Stimulated activated naive CD4-positive, alpha-beta T cell (primary cell): ENCODE measurements at regions not wholly inside any gene's neighbourhood (a gene's known extent, or its start where the extent isn't known, plus 50 kb on each side); places are given as distances from the start of the nearest gene placed in this dataset.
"Not testable (repeated sequence)": the region's sequence is repeated elsewhere in the genome, so short reads cannot be mapped to it uniquely, and the experiment has no call there.

Source experiments
- DNase-seq, 6 experiments: peaks; one replicate each; lab custom pipeline; 2025; lab: John Stamatoyannopoulos, UW

DNA sequence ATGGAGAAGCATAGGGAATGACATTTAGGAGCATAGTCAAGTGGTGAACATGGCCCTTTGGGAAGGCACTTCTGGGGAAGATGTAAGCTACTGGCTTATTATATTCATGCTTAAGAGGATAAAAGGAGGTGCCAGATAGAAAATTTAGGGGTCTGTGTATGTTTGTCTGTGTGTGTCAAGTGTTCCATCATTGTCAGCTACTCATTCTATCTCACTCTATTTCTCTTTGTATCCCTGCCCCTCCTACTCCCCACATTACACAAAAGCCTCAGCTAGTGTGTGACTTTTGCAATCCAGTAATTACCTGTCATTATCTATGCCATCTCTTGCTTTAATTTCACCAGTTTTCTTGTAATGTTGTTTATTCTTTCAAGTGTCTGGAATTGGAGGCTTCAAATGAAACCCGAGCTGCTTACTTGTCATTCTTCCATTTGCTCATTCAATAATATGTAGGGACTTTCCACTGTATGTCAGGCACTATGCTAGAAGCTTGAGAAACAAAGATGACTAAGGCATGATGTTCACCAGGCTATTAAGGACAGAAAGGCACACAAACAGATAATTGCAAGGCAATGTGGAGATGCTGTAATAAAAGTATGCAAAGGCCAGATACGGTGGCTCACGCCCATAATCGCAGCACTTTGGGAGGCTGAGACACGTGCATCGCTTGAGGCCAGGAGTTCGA lies 229.8 kb upstream of the TEX13C start:
- no peak for DNase-seq

DNA sequence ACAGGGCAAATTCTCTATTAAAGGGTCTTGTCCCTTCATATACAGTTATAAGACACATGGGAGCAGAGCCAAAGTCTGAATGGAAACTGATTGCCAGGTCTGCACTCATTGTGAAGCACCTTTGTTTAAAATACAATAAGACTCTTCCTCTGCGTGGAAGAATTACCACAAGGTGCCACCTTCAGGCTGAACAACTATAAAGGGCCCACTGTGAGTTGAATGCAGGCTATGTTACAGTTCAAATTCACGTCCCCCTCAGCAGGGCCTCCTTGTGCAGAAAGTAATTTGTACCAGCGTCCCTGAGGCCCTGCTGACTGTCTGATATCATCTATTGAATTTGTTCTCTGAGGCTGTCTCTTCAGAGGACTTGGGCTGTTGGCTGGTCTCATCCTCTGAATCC lies 225.8 kb upstream of the TEX13C start:
- DNase-seq = no peak

DNA sequence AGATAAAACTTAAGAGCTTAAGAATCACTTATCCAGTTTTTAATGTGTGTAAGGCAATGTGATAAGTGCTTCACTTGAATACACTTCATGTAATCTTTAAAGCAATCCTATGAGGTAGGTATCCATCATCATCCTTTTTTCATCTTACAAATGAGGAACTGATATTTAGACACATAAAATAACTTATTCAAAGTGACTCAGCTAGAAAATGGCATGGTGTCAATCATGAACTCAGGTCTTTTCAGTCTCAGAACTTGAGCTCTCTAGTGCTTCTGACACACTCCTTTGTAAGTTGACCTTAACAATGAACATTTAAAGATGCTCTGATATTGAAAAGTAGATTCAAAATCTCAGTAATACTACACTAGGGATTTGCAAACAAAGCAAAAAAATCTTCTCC lies 224.8 kb upstream of the TEX13C start:
- no peak for DNase-seq

DNA sequence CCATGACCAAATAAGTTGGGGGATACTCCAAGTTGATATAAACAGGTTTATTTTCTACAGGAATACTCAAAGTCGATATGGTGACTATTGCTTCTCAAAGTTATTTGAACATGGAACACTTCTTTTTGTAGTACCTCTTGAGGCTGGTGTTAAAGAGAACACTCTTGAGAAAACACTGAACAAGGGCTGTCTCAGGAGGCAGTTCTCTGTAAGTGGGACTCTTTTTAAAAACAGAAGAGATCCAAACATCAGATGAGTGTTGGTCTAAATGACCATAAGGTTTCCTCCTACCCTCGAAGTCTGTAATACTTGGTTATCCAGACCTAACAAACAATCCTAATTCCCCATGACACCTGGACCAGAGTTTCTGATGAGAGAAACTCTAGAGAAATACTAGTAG lies 223.2 kb upstream of the TEX13C start:
- no peak for DNase-seq

DNA sequence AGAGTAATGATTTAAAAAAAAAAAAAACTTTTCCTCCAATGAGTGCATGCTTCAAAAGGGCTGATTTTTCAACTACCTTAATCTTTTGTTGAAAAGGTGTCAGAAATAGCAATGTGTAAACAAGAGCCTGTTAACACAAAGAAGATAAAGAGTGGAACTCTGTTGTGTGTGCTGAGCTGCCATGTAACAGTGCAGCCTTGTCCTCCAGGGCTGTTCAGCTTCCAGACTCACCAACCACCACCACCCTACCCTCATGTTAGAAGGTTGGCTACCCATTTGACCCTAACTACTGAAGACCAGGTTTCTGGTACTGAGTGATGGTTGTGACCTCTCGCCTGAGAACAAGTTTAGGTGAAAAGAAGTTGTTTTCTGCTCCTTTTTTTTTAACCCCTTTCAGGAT lies 222.8 kb upstream of the TEX13C start:
- no peak for DNase-seq

DNA sequence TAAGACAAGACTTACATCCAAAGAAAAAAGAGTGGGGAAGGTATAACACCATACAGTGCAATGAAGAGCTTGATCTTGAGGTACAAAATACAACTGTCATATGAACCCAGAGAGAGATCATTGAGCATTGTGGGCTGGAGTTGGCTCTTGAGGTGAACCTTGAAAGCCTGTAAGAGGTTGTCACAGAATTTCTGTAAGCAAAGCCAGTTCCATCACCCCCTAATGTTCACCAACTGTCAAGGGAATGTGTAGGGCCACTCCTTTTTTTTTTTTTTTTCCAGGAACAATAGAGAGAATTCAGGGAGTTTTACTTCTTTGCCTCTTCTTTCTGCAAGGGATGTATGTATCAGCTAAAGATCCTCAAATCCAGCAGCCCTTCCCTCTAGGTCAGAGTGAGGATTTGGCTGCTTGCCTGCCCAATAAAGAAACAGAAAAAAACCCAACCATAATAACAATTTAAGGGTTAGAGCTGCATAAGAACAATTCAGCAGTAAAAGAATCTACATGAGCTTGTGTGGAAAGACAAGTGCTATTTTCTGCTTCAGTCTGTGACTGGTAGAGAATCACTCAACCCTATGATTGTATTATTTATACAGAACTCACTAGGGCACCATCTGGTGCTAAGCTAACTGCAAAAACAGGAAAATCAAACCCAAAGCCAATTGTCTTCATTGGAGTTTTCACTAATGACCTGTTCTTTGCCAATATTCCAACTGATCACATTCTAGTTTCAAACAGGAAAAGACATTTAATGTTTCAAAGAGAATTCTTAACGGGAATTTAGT lies 217.5 kb upstream of the TEX13C start:
- peak in 1 of 6 experiments; percentile 0 for DNase-seq

DNA sequence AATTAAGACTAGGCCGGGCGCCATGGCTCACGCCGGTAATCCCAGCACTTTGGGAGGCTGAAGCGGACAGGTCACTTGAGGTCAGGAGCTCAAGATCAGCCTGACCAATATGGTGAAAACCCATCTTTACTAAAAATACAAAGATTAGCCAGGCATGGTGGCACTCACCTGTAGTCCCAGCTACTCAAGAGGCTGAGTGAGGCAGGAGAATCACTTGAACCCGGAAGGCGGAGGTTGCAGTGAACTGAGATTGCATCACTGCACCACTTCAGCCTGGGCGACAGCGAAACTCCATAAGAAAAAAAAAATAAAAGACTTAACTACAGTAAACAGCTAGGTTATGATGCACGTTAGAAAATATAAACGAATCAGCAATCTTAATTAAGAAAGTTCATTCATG lies 216.0 kb upstream of the TEX13C start:
- no peak for DNase-seq

DNA sequence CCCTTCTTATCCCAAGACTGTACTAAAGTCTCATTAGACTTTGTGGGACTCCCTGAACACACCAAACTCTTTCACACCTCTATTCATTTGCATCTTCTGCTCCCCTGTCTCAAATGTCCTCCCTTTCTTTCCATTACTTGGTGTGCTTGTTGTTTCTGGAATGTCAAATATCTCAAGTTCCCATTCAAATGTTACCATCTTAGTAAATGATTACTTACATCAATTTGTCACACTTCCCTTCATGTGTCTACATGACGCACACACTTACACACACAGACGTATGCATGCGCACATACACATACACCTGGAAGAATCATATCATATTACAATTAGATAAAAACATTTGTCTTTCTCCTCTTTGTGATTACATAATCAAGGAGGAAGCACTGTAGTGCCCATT lies 210.8 kb upstream of the TEX13C start:
- DNase-seq = no peak

DNA sequence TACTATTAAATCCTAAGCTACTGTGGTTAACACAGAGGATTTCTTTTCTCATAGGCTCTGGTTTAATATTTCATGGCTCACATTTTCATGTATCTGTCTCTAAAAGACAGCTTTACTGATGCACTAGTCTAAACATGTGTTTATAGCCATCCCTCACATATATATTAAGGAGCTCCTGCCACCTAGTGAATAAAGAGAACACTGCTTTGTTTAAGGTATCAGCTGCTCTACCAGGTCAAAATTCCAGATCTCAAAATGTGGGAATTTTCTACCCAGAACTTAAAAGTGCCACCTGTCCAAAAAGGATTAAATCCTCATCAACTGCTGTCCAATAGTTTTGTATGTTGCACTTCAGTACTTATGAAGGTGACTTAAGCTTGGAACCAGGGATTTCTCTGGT lies 188.5 kb upstream of the TEX13C start:
- DNase-seq = no peak

DNA sequence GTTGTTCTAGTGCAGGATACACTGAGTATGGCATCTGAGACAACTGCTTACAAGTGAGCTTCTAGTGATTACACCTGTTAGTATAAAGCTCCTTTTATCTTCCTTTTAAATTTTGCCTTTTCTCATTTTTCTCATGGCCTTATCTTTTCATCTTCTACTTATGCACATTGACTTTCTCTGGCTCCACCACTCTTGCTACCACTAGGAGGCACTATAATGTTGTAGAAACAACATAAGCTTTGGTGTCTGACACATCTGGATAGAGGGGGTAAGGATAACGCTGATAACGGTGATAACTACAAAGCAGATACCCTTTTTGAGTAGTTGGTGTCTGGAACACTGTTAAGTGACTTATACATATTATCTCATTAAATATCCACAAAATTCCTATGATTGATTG lies 187.4 kb upstream of the TEX13C start:
- no peak for DNase-seq

DNA sequence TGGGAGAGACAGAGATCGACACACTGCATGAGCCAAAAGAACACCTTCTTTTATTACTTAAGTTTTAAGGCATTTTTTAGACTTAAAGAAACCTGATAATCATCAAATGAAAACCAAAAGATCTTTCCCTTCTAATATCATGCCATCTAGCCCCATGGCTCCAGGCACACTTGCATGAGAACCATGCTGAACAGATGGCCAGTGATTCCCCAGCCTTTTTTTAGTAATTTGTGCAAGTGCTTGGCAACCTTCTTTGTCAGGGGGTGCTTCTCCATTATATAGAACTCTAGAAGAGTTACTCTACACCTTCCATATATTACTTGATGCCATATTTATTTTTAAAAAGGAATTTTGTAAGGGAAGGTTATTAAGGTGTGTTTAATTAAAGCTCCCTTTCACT lies 182.2 kb upstream of the TEX13C start:
- no peak for DNase-seq

DNA sequence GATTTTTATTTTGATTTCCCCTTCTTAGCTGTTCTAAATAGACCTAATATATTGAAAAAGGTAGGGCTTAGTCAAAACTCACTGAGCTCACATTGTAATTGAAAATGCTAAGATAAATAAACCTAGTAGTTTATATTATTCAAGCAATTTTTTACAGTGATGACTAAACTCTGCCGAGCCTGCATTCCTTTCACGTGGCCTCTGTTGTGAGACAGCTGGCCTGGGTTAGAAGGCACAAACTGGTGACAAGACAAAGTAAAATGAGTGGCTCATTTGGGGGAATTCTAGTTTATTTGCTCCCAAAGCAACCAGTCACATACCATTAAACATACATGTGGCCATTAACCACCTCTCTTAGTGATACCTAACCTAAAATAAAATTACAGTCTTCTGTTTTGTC lies 169.4 kb upstream of the TEX13C start:
- no peak for DNase-seq

DNA sequence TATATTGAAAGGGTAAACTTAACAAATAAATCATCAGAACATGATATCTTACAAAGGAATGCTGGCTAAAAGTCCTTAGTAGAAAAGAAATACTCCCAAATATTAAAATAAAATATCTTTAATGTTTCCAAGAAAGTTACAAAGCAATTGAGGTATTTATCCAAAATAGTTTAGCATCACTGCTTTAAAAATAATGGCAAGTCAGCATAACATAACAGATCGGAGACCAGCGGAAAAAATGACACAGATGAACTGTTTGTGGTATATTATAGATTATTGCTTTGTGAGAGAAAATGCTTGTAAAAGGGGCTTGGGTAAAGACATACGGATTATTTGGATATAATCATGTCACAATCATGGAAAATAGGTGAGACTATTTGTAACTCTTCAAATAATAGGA lies 168.5 kb upstream of the TEX13C start:
- no peak for DNase-seq

DNA sequence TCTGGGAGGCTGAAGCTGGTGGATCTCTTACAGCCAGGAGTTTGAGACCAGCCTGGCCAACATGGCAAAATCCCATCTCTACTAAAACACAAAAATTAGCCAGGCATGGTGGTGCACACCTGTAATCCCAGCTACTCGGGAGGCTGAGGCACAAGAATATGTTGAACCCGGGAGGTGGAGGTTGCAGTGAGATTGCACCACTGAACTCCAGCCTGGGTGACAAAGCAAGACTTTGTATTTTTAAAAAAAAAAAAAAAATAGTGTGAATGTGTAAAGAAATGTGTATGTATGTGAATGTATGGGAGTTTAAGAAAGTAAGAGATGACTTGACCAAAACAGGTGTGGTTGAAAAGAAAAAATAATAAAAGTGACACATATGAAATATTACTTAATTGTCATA lies 167.7 kb upstream of the TEX13C start:
- DNase-seq = no peak

DNA sequence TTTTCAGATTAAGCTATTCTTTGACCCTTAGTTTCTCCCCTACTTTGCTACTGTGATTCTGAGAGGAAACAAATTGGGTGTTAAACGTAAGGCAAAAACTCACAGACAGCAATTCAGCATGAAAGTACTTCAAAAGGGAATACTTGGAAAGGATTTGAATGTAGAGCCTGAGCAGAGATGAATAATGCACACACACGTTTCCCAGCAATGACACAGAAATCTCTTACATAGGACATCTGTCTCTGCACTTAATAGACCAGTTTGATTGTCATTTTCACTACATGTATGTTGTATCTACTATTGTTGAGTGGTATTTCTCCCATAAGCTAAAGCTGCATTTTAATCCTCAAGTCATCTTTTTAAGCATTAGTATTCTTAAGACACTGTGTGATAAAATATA lies 166.1 kb upstream of the TEX13C start:
- DNase-seq = no peak

DNA sequence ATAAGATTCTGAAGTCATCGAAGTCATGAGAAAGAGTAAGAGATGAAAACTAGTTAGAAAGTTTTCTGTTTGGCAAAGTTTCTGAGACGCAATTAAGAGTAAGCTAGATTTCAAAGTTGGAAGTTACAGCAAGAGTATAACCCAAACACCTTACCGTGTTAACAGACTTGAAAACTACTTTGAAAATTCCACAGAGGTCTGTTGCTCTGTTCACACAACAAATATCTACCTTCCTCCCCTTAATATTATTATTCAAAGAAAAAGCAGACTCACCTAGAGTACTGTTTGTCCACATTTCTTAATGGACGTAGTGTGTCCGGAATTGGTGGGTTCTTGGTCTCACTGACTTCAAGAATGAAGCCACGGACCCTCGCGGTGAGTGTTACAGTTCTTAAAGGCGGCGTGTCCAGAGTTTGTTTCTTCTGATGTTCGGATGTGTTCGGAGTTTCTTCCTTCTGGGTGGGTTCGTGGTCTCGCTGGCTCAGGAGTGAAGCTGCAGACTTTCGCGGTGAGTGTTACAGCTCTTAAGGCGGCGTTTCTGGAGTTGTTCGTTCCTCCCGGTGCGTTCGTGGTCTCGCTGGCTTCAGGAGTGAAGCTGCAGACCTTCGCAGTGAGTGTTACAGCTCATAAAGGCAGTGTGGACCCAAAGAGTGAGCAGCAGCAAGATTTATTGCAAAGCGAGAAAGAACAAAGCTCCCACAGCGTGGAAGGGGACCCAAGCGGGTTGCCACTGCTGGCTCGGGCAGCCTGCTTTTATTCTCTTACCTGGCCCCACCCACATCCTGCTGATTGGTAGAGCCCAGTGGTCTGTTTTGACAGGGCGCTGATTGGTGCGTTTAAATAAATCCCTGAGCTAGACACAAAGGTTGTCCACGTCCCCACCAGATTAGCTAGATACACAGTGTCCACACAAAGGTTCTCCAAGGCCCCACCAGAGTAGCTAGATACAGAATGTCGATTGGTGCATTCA lies 165.1 kb upstream of the TEX13C start:
- not testable (repeated sequence) for DNase-seq

DNA sequence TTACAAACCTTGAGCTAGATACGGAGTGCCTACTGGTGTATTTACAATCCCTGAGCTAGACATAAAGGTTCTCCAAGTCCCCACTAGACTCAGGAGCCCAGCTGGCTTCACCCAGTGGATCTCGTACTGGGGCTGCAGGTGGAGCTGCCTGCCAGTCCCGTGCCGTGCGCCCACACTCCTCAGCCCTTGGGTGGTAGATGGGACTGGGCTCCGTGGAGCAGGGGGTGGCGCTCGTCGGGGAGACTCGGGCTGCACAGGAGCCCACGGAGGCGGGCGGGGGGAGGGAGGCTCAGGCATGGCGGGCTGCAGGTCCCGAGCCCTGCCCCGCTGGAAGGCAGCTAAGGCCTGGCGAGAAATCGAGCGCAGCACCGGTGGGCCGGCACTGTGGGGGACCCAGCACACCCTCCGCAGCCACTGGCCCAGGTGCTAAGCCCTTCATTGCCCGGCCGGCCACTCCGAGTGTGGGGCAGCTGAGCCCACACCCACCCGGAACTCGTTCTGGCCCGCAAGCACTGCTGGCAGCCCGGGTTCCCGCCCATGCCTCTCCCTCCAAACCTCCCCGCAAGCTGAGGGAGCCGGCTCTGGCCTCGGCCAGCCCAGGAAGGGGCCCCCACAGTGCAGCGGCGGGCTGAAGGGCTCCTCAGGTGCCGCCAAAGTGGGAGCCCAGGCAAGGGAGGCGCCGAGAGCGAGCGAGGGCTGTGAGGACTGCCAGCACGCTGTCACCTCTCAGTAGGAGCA lies 164.2 kb upstream of the TEX13C start:
- not testable (repeated sequence) for DNase-seq

DNA sequence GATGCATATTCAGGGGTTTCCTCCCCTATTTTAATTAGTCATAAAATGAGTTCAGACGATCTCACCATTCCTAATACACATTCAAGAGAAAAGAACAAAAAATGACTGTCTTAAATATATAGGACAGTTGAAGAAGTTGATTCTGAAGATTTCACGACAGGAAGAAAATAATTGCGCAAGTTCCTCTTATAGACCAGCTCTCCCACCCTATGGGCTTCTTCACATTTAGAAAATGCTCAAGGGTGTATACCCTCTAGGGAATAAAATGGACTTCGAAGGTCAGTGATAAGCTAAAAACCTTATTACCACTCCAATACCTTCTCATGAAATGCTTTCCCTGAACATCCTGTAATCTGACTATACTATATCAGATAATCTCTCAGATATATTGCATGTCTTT lies 149.2 kb upstream of the TEX13C start:
- DNase-seq = no peak

DNA sequence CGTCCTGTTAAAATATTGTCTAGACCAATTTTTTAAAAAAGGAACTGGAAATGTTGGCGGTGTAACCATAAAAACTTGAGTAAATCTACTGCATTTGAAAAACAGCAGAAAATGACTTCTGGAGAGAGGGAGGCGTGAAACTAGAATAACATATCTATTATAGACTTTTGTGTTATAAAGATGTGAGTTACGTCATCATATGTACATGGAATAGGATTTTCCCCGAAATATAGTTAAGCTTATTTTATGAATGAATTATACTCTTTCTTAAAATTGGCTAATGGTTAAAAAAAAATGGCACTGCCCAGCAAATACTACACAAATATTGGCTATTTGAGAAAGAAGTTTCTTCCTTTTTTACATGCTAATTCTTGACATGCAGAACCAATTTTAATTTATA lies 147.1 kb upstream of the TEX13C start:
- DNase-seq = no peak

DNA sequence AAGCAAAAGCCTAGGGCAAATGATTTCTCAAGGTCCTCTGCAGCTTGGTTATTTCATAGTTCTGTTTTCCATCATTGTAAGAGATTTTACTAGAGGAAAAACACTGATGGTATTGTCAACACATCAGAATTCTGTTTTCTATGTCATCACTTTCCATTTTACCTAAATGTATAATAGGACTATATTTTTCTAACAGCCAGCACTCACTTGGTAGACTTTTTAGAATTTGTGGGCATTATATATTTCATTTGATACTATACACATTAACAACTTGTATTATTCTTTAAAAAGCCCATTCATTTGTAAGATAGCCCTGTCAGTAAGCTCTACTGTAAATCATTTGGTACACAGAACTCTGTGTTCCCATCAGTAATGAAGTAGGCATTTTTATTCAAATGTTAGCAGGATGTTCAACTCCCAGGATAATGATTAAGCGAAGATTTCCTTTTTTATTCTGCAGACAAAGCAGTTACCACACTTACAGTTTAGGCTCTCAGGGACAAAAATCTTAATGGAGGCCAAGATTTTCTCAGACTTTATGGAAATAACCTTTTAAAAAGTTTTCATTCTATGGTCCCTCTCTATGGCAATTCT lies 143.6 kb upstream of the TEX13C start:
- DNase-seq = no peak

DNA sequence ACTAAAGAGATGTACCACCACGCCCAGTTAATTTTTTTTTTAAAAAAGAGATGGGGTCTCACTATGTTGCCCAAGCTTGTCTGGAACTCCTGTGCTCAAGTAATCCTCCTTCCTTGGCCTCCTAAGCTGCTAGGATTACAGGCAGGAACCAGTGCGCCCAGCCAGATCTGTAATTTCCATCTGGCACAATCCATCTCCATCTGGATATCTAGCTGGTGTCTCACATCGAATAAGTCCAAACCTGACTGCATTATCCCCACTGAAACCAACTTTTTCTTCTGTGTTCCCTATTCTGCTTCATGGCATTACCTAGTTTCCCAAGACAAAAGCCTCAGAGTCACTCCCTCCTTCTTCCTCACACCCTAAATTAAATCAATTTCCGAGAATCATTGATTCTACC lies 125.8 kb upstream of the TEX13C start:
- DNase-seq = no peak

DNA sequence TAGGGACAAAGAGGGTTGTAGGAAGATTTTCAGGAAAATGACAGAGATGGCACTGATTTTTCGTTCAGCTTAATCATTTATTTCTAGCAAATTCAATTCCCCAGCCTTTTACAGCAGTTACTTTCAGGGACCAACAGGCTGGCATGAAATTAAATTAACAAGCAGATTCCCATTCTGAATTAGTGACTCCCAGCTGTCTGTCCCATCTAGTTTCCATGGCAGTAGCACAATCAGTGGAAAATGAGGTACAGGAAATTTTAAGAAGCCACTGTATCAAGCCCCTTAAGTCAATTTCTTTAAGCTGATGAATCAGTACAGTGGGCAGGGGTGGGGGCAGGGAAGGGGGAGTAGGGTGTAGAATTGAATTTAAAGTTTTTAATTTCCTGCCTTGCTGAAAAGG lies 121.1 kb upstream of the TEX13C start:
- no peak for DNase-seq
